ENCODE measurements at regions not wholly inside any gene's neighbourhood (a gene's known extent, or its start where the extent isn't known, plus 50 kb on each side); places are given as distances from the start of the nearest gene placed in this dataset.

DNA sequence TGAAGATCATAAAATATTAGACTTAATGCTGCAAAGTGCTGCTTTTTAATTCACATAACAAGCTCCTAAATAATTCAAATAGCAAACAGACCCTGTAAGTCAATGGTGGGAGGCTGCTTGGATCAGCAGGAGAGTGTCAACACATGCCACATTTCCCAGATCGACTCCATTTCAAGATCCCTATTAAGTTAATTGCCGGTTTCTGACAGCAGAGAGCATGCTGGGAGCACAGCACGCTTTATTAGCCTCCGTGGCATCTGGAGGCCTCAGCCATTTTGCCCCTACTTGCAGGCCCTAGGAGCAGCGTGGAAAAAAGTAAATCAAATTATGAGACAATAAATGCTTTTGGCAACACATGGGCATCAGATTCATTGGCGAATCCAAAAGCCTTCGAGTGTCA is 201.0 kb downstream of the EMX2 start:
- Histone ChIP-seq H3K4me1 (ENCODE audit: control insufficient read depth, extremely low read depth, insufficient read depth, low read length) (no peaks in the 10 kb centered on the region), H3K9ac (ENCODE audit: insufficient read depth, low read length) (no peak overlapping the region), H4K20me1 (ENCODE audit: control insufficient read depth, extremely low read depth, insufficient read depth, low read length) (no peaks in the 10 kb centered on the region), H3K36me3 (ENCODE audit: control insufficient read depth, insufficient read depth, low read length) (no peaks in the 10 kb centered on the region), H3K9me3 (ENCODE audit: control insufficient read depth, insufficient read depth, low read depth, low read length) (no peaks in the 10 kb centered on the region), H3K27me3 (ENCODE audit: control insufficient read depth, insufficient read depth, low read length) (no peaks in the 10 kb centered on the region), H3K79me2 (ENCODE audit: control insufficient read depth, insufficient read depth, low read length) (no peaks in the 10 kb centered on the region), H3K4me3 (replicated peaks in 1 of 4; ENCODE audit: control extremely low read depth in 1 of 4, insufficient read depth in 1 of 4, low read depth in 3 of 4, low read length in 4 of 4) (no peak overlapping the region), H3K27ac (ENCODE audit: insufficient read depth, low read length) (no peak overlapping the region), H3K4me2 (ENCODE audit: extremely low read depth, insufficient read depth, low read length) (no peak overlapping the region), H2AFZ (ENCODE audit: low read length) (no peak overlapping the region)
- DNase-seq (ENCODE audit: low read depth in 2 of 2) = no peak
- TF ChIP-seq, protein P1, sequence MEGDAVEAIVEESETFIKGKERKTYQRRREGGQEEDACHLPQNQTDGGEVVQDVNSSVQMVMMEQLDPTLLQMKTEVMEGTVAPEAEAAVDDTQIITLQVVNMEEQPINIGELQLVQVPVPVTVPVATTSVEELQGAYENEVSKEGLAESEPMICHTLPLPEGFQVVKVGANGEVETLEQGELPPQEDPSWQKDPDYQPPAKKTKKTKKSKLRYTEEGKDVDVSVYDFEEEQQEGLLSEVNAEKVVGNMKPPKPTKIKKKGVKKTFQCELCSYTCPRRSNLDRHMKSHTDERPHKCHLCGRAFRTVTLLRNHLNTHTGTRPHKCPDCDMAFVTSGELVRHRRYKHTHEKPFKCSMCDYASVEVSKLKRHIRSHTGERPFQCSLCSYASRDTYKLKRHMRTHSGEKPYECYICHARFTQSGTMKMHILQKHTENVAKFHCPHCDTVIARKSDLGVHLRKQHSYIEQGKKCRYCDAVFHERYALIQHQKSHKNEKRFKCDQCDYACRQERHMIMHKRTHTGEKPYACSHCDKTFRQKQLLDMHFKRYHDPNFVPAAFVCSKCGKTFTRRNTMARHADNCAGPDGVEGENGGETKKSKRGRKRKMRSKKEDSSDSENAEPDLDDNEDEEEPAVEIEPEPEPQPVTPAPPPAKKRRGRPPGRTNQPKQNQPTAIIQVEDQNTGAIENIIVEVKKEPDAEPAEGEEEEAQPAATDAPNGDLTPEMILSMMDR (conservative IDR thresholded peaks at IDR 0.05 in 1 of 2, IDR thresholded peaks at IDR 0.05 in 1 of 2; ENCODE audit: low read depth in 1 of 2, low read length in 2 of 2) = no peak
- TF ChIP-seq EZH2 (IDR thresholded peaks at IDR 0.05; ENCODE audit: low read length, missing control alignments) = no peak

DNA sequence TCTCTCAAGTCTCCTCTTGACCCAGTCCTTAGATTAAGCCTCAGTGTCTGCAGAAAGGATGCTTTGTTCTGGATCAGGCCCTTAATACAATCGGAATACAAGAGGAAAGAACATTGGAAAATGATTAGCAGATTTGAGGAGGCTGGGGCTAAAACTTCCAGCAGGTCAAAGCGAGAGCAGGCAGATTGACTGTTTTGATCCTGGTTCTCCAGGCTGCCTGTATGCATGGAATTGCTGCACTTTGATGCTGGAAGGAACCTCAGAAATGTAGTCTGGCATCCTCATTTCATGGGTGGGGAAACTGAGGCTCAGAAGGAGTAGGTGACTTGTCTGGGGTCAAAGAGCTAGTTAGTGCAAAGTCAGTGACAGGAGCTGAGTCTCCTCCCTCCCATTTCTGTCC is 202.8 kb downstream of the EMX2 start:
- Histone ChIP-seq H3K27me3 (ENCODE audit: control insufficient read depth, insufficient read depth, low read length) (no peaks in the 10 kb centered on the region), H2AFZ (ENCODE audit: low read length) (no peak overlapping the region), H3K4me3 (replicated peaks in 1 of 4; ENCODE audit: control extremely low read depth in 1 of 4, insufficient read depth in 1 of 4, low read depth in 3 of 4, low read length in 4 of 4) (no peak overlapping the region), H3K9me3 (ENCODE audit: control insufficient read depth, insufficient read depth, low read depth, low read length) (no peaks in the 10 kb centered on the region), H3K4me2 (ENCODE audit: extremely low read depth, insufficient read depth, low read length) (no peak overlapping the region), H3K9ac (ENCODE audit: insufficient read depth, low read length) (no peak overlapping the region), H3K27ac (ENCODE audit: insufficient read depth, low read length) (no peak overlapping the region), H3K4me1 (ENCODE audit: control insufficient read depth, extremely low read depth, insufficient read depth, low read length) (no peaks in the 10 kb centered on the region), H3K79me2 (ENCODE audit: control insufficient read depth, insufficient read depth, low read length) (no peaks in the 10 kb centered on the region), H4K20me1 (ENCODE audit: control insufficient read depth, extremely low read depth, insufficient read depth, low read length) (no peaks in the 10 kb centered on the region), H3K36me3 (ENCODE audit: control insufficient read depth, insufficient read depth, low read length) (no peaks in the 10 kb centered on the region)
- TF ChIP-seq, protein P1 (conservative IDR thresholded peaks at IDR 0.05 in 1 of 2, IDR thresholded peaks at IDR 0.05 in 1 of 2; ENCODE audit: low read depth in 1 of 2, low read length in 2 of 2) = no peak
- no peak for TF ChIP-seq EZH2 (IDR thresholded peaks at IDR 0.05; ENCODE audit: low read length, missing control alignments)
- no peak for DNase-seq (ENCODE audit: low read depth in 2 of 2)

DNA sequence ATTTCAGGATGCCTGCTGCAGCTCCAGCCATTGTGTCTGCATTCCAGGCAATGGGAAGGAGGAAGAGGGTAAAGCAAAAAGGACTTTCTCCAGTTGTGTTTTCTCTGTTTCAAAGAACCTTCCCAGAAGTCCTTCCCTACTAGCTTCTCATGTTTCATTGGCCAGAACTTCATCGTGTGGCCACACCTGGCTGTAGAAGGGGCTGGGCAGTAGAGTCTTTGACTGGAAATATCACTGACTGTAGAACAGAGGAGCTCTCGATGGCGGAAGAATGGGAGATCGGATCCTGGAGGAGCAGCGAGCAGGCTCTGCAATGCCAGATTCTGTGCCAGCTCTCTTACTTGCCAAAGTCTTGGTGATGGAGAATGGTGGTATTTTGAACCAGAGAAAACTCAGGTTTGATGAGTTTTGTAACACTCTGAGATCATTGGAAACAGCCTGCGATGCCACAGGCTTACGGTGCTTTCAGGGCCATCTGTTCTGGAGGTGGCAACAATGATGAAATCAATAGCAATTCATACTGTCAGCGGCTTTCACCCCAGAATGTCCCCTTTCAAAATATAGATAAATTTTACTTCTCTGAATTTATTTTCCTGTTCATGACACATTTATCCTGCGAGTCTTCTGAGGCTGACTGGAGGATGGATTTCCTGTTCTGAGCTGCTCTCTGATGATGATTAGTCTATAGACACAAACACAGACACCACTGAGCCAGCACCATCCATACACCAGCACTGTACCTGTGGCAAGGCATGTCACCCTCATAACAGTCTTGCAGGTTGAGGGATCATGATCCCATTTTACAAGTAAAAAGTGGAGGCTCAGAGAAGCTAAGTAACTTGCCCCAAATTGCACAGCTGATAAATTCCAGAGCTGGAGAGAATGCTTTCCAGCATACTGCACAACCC is 204.2 kb downstream of the EMX2 start:
- Histone ChIP-seq H3K4me2 (ENCODE audit: extremely low read depth, insufficient read depth, low read length) (no peak overlapping the region), H4K20me1 (ENCODE audit: control insufficient read depth, extremely low read depth, insufficient read depth, low read length) (no peaks in the 10 kb centered on the region), H3K4me3 (replicated peaks in 1 of 4; ENCODE audit: control extremely low read depth in 1 of 4, insufficient read depth in 1 of 4, low read depth in 3 of 4, low read length in 4 of 4) (no peak overlapping the region), H3K9me3 (ENCODE audit: control insufficient read depth, insufficient read depth, low read depth, low read length) (no peaks in the 10 kb centered on the region), H3K79me2 (ENCODE audit: control insufficient read depth, insufficient read depth, low read length) (no peaks in the 10 kb centered on the region), H3K27me3 (ENCODE audit: control insufficient read depth, insufficient read depth, low read length) (no peaks in the 10 kb centered on the region), H2AFZ (ENCODE audit: low read length) (no peak overlapping the region), H3K27ac (ENCODE audit: insufficient read depth, low read length) (no peak overlapping the region), H3K4me1 (ENCODE audit: control insufficient read depth, extremely low read depth, insufficient read depth, low read length) (no peaks in the 10 kb centered on the region), H3K36me3 (ENCODE audit: control insufficient read depth, insufficient read depth, low read length) (no peaks in the 10 kb centered on the region), H3K9ac (ENCODE audit: insufficient read depth, low read length) (no peak overlapping the region)
- no peak for TF ChIP-seq EZH2 (IDR thresholded peaks at IDR 0.05; ENCODE audit: low read length, missing control alignments)
- TF ChIP-seq, protein P1 (conservative IDR thresholded peaks at IDR 0.05 in 1 of 2, IDR thresholded peaks at IDR 0.05 in 1 of 2; ENCODE audit: low read depth in 1 of 2, low read length in 2 of 2) = no peak
- no peak for DNase-seq (ENCODE audit: low read depth in 2 of 2)
